ENCODE measurements at regions not wholly inside any gene's neighbourhood (a gene's known extent, or its start where the extent isn't known, plus 50 kb on each side); places are given as distances from the start of the nearest gene placed in this dataset.
"Not testable (repeated sequence)": the region's sequence is repeated elsewhere in the genome, so short reads cannot be mapped to it uniquely, and the experiment has no call there.

- no peak for DNase-seq (ENCODE audit: extremely low read depth, low read depth)
- no peak overlapping the region for H3K4me3 ChIP-seq (replicated peaks; ENCODE audit: low read depth, low read length)
- TF ChIP-seq CTCF (IDR thresholded peaks at IDR 0.05; ENCODE audit: low read depth, low read length, missing control alignments) = no peak
These were observed 277.0 kb upstream of the NRP1 start for GRCh38 chr10:33611423-33611822.

- no peak for DNase-seq (ENCODE audit: extremely low read depth, low read depth)
- no peak overlapping the region for H3K4me3 ChIP-seq (replicated peaks; ENCODE audit: low read depth, low read length)
- no peak for TF ChIP-seq CTCF (IDR thresholded peaks at IDR 0.05; ENCODE audit: low read depth, low read length, missing control alignments)
These were observed 275.1 kb upstream of the NRP1 start for GRCh38 chr10:33609546-33609945.

- H3K4me3 ChIP-seq (replicated peaks; ENCODE audit: low read depth, low read length) = no peak overlapping the region
- TF ChIP-seq CTCF (IDR thresholded peaks at IDR 0.05; ENCODE audit: low read depth, low read length, missing control alignments) = no peak
- DNase-seq (ENCODE audit: extremely low read depth, low read depth) = no peak
These were observed 267.8 kb upstream of the NRP1 start for GRCh38 chr10:33602278-33602677.

- no peak for TF ChIP-seq CTCF (IDR thresholded peaks at IDR 0.05; ENCODE audit: low read depth, low read length, missing control alignments)
- no peak for DNase-seq (ENCODE audit: extremely low read depth, low read depth)
- no peak overlapping the region for H3K4me3 ChIP-seq (replicated peaks; ENCODE audit: low read depth, low read length)
These were observed 265.9 kb upstream of the NRP1 start for GRCh38 chr10:33600381-33600780.

GRCh38 chr10:33596422-33596821 lies 262.0 kb upstream of the NRP1 start:
- no peak for DNase-seq (ENCODE audit: extremely low read depth, low read depth)
- no peak for TF ChIP-seq CTCF (IDR thresholded peaks at IDR 0.05; ENCODE audit: low read depth, low read length, missing control alignments)
- no peak overlapping the region for H3K4me3 ChIP-seq (replicated peaks; ENCODE audit: low read depth, low read length)

GRCh38 chr10:33594475-33594874 lies 260.0 kb upstream of the NRP1 start:
- no peak for DNase-seq (ENCODE audit: extremely low read depth, low read depth)
- H3K4me3 ChIP-seq (replicated peaks; ENCODE audit: low read depth, low read length) = no peak overlapping the region
- TF ChIP-seq CTCF (IDR thresholded peaks at IDR 0.05; ENCODE audit: low read depth, low read length, missing control alignments) = no peak

- no peak for TF ChIP-seq CTCF (IDR thresholded peaks at IDR 0.05; ENCODE audit: low read depth, low read length, missing control alignments)
- H3K4me3 ChIP-seq (replicated peaks; ENCODE audit: low read depth, low read length) = no peak overlapping the region
- no peak for DNase-seq (ENCODE audit: extremely low read depth, low read depth)
These were observed 254.6 kb upstream of the NRP1 start for GRCh38 chr10:33588974-33589600.

- not testable (repeated sequence) for H3K4me3 ChIP-seq (replicated peaks; ENCODE audit: low read depth, low read length); DNase-seq (ENCODE audit: extremely low read depth, low read depth)
These were observed 250.1 kb upstream of the NRP1 start for GRCh38 chr10:33584596-33584995.
